ENCODE measurements at regions not wholly inside any gene's neighbourhood (a gene's known extent, or its start where the extent isn't known, plus 50 kb on each side); places are given as distances from the start of the nearest gene placed in this dataset.

DNA sequence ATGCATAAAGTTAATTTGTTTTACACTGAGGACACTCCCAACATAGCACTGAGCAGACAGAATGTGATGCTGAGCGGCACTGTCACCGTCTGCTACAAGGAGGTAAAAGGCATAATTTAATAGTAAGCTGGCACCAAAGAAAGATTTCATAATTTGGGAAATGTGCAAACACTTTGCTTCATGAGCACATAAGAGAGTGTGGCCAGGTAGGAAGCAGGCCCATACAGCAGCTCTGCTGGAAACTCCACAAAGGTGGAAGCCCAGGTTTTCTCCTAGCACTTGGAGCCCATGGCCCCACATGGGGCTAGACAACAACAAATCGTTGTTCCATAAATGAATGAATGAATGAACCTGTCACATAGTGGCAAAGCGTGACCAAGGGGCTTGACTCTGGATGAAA is 68.5 kb upstream of the CACNA2D3 start:
- Histone ChIP-seq H3K27ac (ENCODE audit: poor library complexity, severe bottlenecking) (no peak overlapping the region), H3K9me3 (ENCODE audit: severe bottlenecking) (no peaks in the 10 kb centered on the region), H3K27me3 (ENCODE audit: insufficient read depth, poor library complexity, severe bottlenecking) (peaks cover 2% of the 10 kb centered on the region), H3K4me3 (ENCODE audit: severe bottlenecking) (no peak overlapping the region), H3K36me3 (ENCODE audit: low read depth) (no peaks in the 10 kb centered on the region), H3K4me1 (ENCODE audit: insufficient read depth, poor library complexity, severe bottlenecking) (peaks cover 3% of the 10 kb centered on the region)
- TF ChIP-seq, protein P1, sequence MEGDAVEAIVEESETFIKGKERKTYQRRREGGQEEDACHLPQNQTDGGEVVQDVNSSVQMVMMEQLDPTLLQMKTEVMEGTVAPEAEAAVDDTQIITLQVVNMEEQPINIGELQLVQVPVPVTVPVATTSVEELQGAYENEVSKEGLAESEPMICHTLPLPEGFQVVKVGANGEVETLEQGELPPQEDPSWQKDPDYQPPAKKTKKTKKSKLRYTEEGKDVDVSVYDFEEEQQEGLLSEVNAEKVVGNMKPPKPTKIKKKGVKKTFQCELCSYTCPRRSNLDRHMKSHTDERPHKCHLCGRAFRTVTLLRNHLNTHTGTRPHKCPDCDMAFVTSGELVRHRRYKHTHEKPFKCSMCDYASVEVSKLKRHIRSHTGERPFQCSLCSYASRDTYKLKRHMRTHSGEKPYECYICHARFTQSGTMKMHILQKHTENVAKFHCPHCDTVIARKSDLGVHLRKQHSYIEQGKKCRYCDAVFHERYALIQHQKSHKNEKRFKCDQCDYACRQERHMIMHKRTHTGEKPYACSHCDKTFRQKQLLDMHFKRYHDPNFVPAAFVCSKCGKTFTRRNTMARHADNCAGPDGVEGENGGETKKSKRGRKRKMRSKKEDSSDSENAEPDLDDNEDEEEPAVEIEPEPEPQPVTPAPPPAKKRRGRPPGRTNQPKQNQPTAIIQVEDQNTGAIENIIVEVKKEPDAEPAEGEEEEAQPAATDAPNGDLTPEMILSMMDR (IDR thresholded peaks at IDR 0.05; ENCODE audit: poor library complexity, severe bottlenecking), result no peak
- ATAC-seq (ENCODE audit: low read depth) (no peak), DNase-seq (ENCODE audit: low spot score) (no peak)

DNA sequence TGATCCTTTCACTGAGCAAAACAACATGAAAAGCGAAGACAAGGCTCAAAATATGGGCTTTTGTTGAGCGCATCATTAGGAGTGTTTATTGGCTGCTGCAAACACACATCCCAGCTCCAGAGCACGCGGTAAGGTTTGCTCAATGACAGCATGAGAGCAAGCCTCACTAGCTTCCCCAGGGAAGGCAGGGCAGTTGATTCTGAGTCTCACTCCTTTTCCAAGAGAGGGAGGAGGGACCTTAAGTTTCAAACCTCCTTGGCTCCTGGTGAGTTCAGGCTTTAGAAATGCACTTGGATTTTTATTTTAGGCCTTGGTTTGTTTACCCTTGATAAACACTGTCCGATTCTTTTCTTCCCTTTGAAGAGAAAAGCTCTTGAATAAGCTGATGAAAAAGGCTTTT is 69.1 kb upstream of the CACNA2D3 start:
- TF ChIP-seq, protein P1 (IDR thresholded peaks at IDR 0.05; ENCODE audit: poor library complexity, severe bottlenecking), result no peak

DNA sequence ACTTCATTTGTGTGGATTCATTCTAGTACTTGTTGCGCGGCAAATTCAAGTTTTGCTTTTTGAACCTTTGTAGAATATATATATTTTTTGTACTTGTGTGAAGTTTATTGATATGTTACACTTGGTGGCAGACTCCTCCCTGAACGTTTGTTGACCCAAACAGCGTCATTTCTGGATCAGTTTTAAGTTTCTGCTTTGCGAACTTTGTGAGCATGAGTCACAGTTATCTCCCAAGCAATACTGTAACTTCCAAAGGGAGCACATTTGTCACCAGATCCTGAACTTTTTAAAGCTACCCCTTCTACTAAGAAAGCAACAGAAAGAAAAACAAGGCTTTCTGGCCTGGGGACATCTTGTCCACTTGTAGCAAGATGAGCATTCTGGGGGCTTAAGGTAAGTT is 74.8 kb upstream of the CACNA2D3 start:
- Histone ChIP-seq H3K9me3 (ENCODE audit: severe bottlenecking) (no peaks in the 10 kb centered on the region), H3K36me3 (ENCODE audit: low read depth) (no peaks in the 10 kb centered on the region), H3K4me1 (ENCODE audit: insufficient read depth, poor library complexity, severe bottlenecking) (peaks cover 3% of the 10 kb centered on the region), H3K27ac (ENCODE audit: poor library complexity, severe bottlenecking) (no peak overlapping the region), H3K4me3 (ENCODE audit: severe bottlenecking) (no peak overlapping the region), H3K27me3 (ENCODE audit: insufficient read depth, poor library complexity, severe bottlenecking) (no peaks in the 10 kb centered on the region)
- TF ChIP-seq, protein P1 (IDR thresholded peaks at IDR 0.05; ENCODE audit: poor library complexity, severe bottlenecking), result no peak
- DNase-seq (ENCODE audit: low spot score) (no peak), ATAC-seq (ENCODE audit: low read depth) (no peak)

More for the DNA sequence above, 69.1 kb upstream of the CACNA2D3 start:
- DNase-seq (ENCODE audit: low spot score), result no peak
- no peaks in the 10 kb centered on the region for H3K9me3 ChIP-seq (ENCODE audit: severe bottlenecking)
- no peak for ATAC-seq (ENCODE audit: low read depth)
- no peak overlapping the region for H3K27ac ChIP-seq (ENCODE audit: poor library complexity, severe bottlenecking)
- H3K36me3 ChIP-seq (ENCODE audit: low read depth), result no peaks in the 10 kb centered on the region
- peaks cover 2% of the 10 kb centered on the region for H3K27me3 ChIP-seq (ENCODE audit: insufficient read depth, poor library complexity, severe bottlenecking)
- no peak overlapping the region for H3K4me3 ChIP-seq (ENCODE audit: severe bottlenecking)
- H3K4me1 ChIP-seq (ENCODE audit: insufficient read depth, poor library complexity, severe bottlenecking), result peaks cover 3% of the 10 kb centered on the region

DNA sequence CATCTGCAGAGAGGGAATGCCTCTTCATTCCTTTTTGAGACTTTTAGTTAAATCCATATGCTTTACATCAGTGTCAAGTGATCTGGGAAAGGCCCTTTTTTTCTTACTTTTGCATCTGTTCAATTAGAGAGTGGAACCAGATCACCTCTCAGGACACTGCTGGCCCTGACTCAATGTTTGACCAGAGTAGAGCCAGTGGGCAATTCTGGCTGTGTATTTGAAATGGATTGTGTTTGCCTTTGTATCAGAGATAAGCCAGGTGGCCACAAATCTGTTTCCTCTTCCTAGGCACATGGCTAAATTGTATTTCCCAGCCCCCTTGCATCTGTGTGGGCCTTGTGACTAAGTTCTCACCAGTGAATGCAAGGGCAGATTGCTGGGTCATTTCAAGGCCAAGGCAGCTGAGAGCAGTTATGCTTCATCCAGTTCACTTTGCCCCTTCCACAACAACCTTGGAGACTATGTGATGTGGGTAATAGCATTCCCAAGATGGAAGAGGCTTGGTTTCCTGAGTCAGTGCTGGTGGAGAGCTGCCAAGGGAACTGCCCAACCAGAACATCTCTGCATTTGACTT is 75.6 kb upstream of the CACNA2D3 start:
- peaks cover 8% of the 10 kb centered on the region for H3K4me1 ChIP-seq (ENCODE audit: insufficient read depth, poor library complexity, severe bottlenecking)
- TF ChIP-seq, protein P1 (IDR thresholded peaks at IDR 0.05; ENCODE audit: poor library complexity, severe bottlenecking), result no peak

DNA sequence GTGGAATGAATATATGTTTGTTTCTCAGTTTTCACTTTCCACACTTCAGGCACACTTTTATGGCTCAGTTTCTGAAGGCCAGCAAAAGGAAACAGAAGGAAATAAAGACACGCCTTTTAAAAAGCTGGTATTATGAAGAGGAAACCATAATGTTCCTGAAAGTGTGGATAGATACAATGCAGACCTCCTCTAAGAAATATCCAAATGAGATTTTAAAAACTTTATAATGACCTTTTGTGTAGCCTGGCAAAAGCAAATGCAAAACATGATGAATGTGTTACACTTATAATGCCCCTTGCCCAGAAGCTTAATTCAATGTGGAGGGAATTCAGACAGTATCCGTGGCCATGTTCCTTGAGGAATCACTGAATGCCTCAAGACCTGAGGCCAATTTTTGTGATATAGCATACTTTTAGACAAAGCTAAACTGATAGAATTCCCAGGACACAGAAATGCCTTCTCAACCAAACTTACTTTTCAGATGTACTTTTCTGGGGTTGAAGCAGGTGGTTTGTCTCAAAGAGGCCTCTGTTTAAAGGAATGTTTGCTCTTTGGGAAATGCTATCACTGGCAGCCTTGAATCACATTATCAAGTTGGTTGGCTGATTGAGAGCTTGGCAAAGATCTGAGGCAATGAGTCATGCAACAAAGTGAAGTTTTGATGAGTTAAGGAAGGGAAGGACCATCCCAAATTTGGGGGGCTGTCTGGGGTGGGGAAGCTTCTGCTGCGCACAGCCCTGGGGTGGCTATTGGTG is 77.1 kb upstream of the CACNA2D3 start:
- no peak for ATAC-seq (ENCODE audit: low read depth)
- TF ChIP-seq, protein P1 (IDR thresholded peaks at IDR 0.05; ENCODE audit: poor library complexity, severe bottlenecking), result no peak
- no peaks in the 10 kb centered on the region for H3K36me3 ChIP-seq (ENCODE audit: low read depth)
- no peak for DNase-seq (ENCODE audit: low spot score)
- peaks cover 8% of the 10 kb centered on the region for H3K4me1 ChIP-seq (ENCODE audit: insufficient read depth, poor library complexity, severe bottlenecking)
- H3K27ac ChIP-seq (ENCODE audit: poor library complexity, severe bottlenecking), result no peak overlapping the region
- H3K4me3 ChIP-seq (ENCODE audit: severe bottlenecking), result no peak overlapping the region
- H3K27me3 ChIP-seq (ENCODE audit: insufficient read depth, poor library complexity, severe bottlenecking), result no peaks in the 10 kb centered on the region
- H3K9me3 ChIP-seq (ENCODE audit: severe bottlenecking), result no peaks in the 10 kb centered on the region

More for the DNA sequence above, 75.6 kb upstream of the CACNA2D3 start:
- Histone ChIP-seq H3K27ac (ENCODE audit: poor library complexity, severe bottlenecking) (no peak overlapping the region), H3K27me3 (ENCODE audit: insufficient read depth, poor library complexity, severe bottlenecking) (no peaks in the 10 kb centered on the region), H3K4me3 (ENCODE audit: severe bottlenecking) (no peak overlapping the region), H3K36me3 (ENCODE audit: low read depth) (no peaks in the 10 kb centered on the region), H3K9me3 (ENCODE audit: severe bottlenecking) (no peaks in the 10 kb centered on the region)
- DNase-seq (ENCODE audit: low spot score) (no peak), ATAC-seq (ENCODE audit: low read depth) (no peak; the same call in 2 of the 3 replicates)
